Activated T-cell treated with anti-CD3 and anti-CD28 coated beads for 1 hour (primary cell): ENCODE measurements at regions not wholly inside any gene's neighbourhood (a gene's known extent, or its start where the extent isn't known, plus 50 kb on each side); places are given as distances from the start of the nearest gene placed in this dataset.

Experiments used
- DNase-seq: peaks from one replicate; pipeline ENCODE4 v3.0.0-alpha.2; 2020; ENCODE audit warnings: low read depth

DNA sequence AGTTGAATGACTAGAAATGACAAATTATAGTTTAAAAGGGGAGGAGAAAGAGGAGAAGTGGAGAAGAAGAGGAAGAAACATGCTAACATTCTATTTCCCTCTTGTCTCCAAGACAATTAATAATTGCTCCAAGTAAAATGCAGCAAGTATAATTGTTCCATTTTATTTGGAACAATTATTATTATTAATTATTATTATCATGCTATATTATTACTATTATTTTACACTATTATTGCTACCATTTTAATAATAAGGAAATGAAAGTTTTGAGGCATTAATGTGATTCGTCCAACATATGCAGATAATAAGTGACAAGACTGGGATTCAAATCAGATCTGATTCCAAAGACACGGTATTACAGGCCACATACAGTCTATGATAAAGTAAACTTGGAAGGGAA, 293.6 kb upstream of the ZC3H12C start:
- DNase-seq, result no peak

DNA sequence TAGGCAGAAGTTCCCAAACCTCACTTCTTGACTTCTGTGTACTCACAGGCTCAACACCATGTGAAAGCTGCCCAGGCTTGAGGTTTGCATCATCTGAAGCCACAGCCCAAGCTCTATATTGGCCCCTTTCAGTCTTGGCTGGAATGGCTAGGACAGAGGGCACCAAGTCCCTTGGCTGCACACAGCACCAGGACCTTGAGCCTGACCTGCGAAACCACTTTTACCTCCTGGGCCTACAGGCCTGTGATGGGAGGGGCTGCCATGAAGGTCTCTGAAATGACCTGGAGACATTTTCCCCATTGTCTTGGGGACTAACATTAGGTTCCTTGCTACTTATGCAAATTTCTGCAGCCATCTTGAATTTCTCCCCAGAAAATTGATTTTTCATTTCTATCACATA, 288.3 kb upstream of the ZC3H12C start:
- no peak for DNase-seq

DNA sequence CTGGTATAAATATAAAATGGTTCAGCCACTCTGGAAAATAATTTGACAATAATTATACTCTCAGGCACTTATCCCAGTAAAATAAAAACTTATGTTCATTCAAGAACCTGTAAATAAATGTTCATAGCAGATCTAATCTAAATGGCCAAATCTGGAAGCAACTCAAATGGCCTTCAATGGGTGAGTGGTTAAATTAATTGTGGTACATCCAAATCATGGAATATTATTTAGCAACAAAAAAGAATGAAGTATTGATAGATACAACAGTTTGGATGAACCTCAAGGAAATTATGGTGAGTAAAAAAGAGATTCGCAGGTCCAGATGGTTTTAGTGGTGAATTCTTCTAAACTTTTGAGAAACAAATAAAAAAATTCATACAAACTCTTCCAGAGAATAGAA, 287.0 kb upstream of the ZC3H12C start:
- DNase-seq, result no peak

DNA sequence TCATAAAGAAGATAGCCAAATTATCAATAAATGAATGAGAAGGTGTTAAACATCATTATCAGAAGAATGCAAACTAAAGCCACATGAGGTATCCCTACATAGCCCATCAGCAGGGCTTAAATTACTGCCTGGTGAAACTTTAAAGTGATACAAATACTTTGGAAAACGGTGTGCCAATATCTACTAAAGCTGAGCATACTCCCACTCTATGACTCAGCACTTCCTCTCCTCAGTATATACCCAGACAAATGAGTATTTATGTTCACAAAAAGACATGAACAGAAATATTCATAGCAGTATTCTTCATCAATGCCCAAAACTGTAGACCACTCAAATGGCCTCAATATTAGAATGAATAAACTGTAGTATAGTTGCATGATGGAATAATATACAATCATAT, 284.6 kb upstream of the ZC3H12C start:
- DNase-seq, result no peak

DNA sequence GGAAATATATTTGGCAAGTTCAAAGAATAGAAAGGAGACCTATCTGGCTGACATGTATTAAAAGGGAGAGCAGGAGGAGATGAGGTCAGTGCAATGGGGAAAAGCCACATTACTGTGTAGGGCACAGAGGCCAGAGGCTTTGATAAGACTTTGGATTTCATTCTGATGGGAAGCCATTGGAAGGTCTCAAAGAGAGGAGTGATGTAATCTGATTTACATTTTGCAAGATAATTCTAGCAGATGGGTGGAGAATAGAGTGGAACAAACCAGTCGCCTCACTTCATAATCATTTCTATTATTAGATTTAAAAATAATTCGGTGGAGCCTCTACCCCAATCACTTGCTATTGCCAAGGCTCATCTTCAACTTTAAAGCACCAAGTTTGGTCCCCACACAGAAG, 278.4 kb upstream of the ZC3H12C start:
- DNase-seq, result no peak

DNA sequence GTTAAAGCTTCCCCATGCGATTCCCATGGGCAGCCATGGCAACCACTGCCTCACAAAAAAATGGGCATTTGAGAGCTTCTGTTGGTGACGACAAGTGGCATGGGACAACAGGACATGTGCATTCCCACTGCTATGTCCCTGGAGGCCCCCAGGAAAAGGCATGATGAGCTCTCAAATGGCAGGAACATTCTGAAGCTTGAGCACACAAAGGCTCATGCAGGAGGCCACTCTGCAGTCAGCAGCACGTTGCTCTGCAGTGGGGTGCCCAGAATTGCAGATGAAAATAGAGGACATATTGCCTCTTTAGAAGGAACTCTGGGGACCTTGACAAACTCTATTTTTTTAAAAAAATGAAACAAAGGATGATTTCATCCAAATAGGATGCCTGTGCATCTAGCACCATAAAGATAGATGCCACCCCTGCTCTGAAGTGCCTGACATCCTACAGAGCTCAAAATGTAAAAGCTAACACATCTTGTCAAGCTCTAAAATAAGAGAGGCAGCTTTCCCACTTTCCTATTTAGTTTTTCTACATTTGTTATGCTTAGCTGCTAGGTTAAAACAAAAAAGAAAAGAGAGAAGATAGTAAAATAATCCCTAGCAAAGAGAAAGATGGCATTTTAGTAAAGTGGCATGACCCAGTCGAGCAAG, 277.6 kb upstream of the ZC3H12C start:
- no peak for DNase-seq

DNA sequence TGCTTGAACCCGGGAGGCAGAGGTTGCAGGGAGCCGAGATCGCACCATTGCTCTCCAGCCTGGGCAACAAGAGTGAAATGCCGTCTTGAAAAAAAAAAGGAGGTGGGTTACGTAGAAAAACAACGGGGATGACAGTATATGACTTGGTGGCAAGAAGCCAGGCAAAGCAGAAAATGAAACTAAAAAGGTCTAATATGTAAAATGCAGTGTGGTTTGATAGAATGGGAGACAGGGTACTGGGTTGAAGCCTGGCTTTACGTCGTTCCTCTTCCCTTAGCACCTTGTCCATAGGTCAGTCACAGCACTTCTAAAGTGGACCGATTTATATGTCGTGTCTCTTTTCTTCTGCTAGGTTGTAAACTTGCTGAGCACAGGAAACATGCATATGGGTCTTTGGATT, 274.9 kb upstream of the ZC3H12C start:
- DNase-seq, result no peak

DNA sequence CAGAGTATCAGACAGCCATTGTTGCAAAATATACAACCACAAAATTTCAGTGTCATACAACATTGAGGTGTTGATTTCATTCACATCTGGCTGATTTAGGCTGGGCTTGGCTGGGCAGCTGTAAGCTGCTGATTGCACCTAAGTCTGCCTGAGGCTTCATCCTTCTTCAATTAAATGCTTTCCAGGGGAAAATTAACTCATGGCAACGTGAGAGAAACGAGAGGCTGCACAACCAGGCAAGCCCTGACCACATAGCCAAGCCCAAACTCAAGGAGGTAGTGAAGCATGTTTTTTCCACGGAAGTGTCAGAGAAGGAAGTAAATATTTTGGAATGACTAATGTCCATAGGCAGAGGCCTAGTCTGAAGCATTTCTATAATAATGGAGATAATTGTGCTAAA, 273.8 kb upstream of the ZC3H12C start:
- no peak for DNase-seq

DNA sequence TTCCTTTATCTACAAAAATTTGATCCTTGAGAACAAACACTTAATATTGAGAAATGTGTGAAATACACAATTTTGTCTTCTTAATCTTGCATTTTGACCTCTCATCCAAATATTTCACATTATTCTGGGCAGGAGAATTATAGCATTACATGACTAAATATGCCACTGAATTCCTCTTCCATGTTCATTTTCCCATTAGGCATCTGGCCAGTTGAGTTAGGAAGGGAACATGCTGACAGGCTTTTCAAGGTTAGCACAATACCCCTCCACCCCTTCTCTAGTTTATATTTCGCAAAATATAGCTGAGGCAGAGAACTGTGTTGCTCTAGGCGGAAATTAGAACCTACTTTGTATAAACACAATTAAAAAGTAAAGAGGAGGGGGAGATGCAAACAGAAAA, 271.7 kb upstream of the ZC3H12C start:
- no peak for DNase-seq

DNA sequence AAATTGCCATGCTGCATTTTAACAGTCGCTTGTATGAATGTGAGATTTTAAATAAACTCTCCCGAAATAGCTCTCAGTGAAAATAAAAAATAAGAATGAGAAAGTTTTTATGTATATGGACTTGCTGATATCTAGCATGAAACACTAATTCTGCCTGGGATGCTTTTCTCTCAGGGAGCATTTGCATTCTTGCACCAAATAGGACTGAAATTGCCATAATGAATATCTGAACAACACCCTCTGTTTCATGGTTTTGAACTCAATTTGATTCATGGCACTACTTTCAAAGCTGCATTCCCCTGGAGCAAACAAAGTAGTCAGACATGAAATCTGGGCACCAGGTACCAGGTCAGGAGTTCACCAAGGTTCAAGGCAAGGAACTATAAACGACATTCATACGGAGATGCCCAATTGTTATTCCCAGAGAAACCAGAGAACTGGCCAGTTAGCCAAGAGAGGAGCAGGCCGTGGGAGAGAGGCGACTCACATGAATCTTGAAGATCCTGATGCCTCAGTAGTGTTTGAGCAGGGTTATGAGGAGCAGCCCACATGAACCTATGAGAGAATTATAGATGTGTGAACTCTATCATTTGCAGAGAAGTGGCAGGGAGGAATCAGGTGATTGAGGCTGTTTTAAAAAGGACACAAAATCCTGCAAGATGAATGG, 270.6 kb upstream of the ZC3H12C start:
- no peak for DNase-seq

DNA sequence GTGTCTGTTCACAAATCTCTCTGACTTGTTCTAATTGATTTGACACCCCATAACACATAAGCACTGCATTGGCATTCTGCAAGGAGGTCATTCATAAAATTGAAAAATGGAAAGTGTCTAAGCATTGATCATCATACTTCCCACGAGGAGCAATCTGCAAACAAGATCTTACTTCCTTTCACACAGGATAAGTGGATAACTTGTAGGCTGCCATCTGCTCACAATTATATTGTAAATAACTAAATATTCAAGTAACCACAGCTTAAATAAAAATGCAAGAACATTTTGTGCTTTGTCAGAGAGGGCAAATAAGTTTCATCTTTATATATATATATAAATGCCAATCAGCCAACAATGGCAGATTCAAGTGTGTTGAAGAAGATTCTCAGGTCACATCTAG, 264.8 kb upstream of the ZC3H12C start:
- DNase-seq, result no peak

DNA sequence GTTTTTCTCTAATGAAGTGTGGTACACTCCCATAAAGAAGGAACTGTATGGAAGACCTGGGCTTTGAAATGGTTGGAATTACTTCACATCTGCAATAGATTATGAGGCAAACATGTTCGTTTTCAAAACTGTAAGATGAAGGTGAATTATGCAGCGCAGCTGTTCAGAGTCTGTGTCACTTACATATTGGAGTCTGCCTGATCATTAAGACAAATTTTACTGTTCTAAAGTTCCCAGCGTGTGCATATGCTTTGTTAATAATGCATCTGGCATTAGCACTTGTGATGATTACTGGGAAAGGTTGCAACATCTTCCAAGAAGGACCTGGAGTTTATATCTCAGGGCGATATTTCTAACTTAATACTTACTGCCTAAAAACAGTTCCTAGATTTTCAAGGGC, 255.2 kb upstream of the ZC3H12C start:
- no peak for DNase-seq

DNA sequence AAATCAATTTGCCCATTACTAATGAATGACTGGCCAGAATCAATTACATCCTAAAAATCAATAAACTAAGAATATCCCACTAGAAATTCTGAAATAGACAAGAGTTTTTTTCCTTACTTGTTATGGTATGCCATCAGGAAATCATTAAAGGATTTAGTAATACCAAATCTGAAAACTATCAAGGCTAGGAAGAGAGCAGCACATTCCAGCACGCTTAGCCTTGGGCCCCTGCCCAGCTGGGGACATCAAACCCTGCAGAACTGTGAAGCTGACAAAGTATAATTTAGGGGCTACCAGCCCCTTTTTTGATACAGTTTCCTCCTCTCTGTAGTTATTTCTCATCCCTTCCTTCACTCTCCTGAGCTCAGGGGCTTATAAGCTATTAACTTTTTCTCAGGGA, 247.8 kb upstream of the ZC3H12C start:
- no peak for DNase-seq

DNA sequence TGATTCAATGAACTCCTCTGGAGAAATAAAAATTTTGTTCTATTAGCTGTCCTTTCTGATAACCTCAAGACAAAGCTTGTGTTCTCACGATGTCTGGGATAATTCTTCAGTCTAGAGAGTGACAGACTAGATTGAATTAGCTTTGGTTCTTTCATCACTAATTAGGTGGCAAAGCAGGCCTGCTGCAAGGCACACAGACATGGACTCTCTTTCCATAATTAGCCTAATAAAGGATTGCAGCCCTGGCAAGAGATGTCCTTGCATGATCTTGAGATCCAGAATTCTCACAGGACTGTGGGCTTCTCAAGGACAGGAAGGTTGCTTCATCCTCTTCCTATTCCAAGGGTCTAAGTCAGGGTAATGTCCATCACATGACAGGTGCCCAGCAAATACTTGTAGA, 245.6 kb upstream of the ZC3H12C start:
- no peak for DNase-seq

DNA sequence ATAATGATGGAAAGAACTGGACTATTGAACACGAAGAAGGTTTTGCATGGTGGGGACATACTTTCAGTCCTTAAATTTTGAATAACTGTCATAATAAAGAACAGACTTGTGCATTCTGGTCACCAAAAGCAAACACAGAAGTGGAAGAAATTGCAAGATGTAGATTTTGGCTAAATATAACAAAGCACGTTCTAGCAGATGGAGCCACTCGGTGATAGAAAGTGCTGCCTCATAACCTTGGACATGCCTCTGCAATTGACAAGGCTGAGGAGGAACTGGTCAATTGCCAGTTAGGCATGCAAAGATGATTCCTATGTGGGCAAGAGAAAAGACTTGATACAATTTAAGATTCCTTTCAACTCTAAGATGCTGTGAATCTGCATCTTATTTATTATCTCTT, 244.1 kb upstream of the ZC3H12C start:
- DNase-seq, result no peak

DNA sequence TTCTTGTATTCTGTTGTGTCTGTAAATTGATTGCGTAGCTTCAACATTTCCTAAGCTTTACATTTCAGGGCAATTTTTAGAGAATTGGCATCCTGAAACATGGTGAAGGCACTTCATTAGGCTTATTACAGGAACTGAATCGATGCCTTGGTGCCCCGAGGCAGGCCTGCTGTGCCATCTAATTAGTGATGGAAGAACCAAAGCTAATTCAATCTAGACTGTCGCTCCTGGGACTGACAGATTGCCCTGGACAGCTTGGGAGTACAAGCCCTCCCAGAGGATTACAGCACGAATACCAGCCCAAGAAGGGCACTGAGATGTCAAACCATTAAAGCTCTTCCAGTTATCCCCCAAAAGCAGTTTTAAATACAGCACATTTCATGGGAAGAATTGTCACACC, 243.2 kb upstream of the ZC3H12C start:
- DNase-seq, result no peak

DNA sequence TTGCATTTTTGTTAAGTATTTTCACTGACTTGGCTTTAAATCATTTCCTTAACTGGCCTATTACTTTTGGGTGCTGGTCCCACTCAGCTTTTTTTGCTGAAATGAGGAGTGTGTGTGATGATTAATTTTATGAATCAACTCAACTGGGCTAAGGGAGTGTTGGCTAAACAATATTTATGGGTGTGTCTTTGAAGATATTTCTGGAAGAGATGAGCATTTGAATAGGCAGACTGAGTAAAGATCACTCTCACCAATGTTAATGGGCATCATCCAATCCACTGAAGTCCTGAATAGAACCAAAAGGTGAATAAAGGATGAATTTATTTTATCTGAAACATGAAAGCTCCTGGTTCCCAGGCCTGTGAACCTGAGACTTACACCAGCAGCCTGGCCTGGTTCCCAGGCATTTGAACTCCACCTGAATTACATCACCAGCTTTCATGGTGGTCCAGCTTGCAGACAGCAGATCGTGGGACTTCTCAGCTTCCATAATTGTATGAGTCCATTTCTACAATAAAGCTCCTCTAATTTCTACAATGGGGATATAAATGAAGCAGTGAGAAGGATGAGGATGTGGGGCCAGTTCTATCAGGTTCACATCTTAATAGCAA, 241.3 kb upstream of the ZC3H12C start:
- no peak for DNase-seq

DNA sequence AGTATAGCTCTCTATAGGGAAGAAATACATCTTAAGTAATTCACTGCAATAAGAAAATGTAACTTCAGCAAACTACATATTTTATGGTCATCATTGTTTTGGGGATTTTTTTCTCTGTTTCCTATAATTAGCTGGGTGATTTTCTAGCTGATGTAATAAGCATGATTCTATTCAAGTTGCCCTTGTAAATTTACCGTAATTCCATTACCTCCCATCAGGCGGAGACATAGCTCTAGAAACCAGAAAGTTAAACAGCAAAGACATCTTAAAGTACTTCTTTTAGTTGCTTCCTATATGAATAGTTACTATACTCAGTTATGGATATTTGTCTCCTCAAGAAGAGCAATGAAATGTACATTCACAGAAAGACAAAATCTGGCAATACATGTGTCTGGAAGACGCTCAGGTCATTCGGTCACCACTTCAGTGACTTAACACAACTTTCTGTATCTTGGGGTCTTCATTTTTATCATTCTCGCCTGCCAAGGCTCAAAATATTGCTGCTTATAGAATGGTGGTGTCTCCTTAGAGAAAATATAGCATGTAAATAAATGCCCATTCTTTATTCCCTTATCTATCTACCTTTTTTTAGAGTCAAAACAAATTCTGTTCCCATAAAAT, 239.9 kb upstream of the ZC3H12C start:
- no peak for DNase-seq

DNA sequence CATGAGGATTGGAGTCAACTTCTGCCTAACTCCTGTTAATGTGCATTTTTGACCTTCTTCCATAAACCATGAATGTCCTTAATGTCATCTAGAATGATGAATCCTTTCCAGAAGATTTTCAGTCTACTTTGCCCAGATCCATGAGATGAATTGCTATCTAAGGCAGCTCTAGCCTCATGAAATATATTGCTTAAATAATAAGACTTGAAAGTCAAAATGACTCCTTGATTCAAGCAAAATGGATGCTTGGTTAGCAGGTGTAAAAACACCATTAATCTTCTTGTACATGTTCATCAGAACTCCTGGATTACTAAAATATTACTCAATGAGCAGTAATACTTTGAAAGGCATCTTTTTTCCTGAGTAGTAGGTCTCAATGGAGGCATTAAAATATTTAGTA, 238.5 kb upstream of the ZC3H12C start:
- no peak for DNase-seq

DNA sequence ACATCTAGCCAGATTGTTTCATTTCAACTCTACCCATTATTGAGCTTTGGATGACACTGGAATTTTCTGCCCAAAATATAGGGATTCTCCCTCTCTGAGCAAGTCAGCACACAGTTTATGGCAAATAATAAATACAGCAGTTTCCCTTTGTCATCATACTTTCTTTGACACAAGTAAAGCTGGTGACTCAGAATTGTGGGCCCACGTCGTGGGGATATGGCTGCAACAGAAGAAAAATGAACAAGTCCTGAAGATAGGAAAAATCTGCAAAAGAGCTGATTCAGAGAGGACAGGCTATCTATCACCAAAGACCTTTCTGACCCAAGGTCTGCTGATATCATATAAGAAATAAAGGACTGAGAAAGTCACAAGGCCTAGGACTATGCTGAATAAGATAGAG, 236.3 kb upstream of the ZC3H12C start:
- no peak for DNase-seq

DNA sequence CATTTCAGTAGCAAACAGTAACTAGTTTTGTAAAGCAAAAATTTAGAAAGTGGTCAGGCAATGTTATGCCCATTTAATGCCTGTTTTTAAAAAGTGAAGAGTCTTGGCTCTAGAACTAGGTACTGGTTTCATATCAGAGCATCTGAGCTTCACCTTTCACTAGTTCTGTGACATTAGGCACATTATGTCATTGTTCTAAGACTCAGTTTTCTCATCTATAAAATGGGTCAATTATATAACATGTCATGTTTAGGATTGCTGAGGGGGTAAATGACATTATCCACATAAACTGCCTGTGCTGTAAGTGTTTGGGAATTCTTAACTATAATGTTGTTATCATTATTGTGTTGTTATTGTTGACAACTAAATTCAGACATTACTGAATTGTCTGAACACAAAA, 235.6 kb upstream of the ZC3H12C start:
- no peak for DNase-seq

DNA sequence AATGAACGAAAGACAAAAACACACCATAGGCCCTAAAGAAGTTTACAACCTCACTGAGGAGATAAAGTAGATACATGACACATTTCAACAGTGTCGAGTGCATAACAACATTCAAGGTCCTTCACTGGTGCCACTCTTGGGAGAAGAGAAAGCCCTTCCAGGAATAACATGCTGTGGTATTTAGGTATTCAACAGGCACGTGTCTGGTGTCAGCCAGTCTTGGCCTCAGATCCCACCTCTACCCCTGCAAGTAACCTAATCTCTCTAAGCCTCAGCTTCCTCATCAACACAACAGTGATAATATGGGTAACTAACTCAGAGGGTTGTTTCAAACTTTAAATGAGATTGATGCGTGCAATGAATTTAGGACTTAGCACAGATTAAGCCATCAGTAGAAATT, 235.0 kb upstream of the ZC3H12C start:
- no peak for DNase-seq

DNA sequence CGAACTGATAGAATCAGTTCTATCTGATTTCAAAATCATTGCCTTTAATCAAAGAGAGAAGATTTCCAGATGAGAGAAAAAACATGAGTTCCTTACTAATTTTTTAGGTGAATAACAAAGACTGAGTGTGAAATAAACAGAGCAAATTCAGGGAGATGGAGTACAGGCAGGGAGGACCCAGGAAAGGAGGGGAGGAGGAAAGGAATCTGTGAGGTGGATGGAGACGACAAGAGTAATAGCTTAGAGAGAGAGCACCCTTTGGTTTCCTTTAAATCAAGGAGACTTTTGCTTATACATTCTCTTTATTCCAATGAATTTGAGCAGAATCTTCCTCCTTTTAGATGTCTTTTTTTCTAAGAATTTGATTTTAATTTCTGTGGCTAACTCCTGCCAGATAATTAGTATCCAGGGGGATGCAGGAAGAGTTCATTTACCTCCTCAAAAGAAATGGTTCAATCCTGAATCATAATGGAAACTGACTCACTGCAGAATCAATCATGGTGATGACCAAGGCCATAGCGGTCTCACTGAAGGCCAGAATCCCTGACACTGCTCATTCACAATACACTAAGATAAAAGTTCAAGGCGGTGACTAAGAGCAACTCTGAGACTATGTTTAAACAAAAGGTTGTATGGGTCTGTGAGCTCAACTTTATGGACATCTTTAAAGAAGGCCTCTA, 234.0 kb upstream of the ZC3H12C start:
- DNase-seq, result no peak
